HEK293 (cell line): ENCODE measurements at regions not wholly inside any gene's neighbourhood (a gene's known extent, or its start where the extent isn't known, plus 50 kb on each side); places are given as distances from the start of the nearest gene placed in this dataset.
A peak's percentile ranks its signal among the peaks of the same experiment; 100 is the strongest.

Experiments used
- ELK4 ChIP-seq: IDR thresholded peaks from 2 replicates; pipeline ENCODE4 v1.6.1; 2011; ENCODE audit warnings: mild to moderate bottlenecking, low read depth, low read length, borderline replicate concordance
- HOXA7 ChIP-seq: sonication (generic); formaldehyde crosslinking; IDR thresholded peaks from 2 replicates; pipeline ENCODE4 v1.8.1; 2022; ENCODE audit warnings: missing genetic modification reagents, borderline replicate concordance
- PRDM10 ChIP-seq: fragments of 450-650 bp; formaldehyde crosslinking; IDR thresholded peaks from 2 replicates; pipeline ENCODE4 v1.5.1; 2016; ENCODE audit warnings: missing biosample characterization, missing genetic modification characterization
- REST ChIP-seq: fragments of 450-650 bp; formaldehyde crosslinking; IDR thresholded peaks from 2 replicates; pipeline ENCODE4 v1.5.1; 2016; ENCODE audit warnings: missing biosample characterization, missing genetic modification characterization
- SCRT1 ChIP-seq: fragments of 450-650 bp; formaldehyde crosslinking; IDR thresholded peaks from 2 replicates; pipeline ENCODE4 v1.5.1; 2016; ENCODE audit warnings: missing biosample characterization, missing genetic modification characterization, borderline replicate concordance
- TRIM28 ChIP-seq: IDR thresholded peaks from 2 replicates; pipeline ENCODE4 v1.6.1; 2011; ENCODE audit warnings: low read length, control low read depth, borderline replicate concordance
- YY2 ChIP-seq: fragments of 450-650 bp; formaldehyde crosslinking; IDR thresholded peaks from 2 replicates; pipeline ENCODE4 v1.5.1; 2016; ENCODE audit warnings: missing biosample characterization, missing genetic modification characterization
- ZBTB7A ChIP-seq: fragments of 450-650 bp; formaldehyde crosslinking; IDR thresholded peaks from 2 replicates; pipeline ENCODE4 v1.5.1; 2016; ENCODE audit warnings: low read depth, missing biosample characterization, missing genetic modification characterization
- ZNF138 ChIP-seq: fragments of 450-650 bp; formaldehyde crosslinking; IDR thresholded peaks from 2 replicates; pipeline ENCODE4 v1.5.1; 2016; ENCODE audit warnings: missing biosample characterization, missing genetic modification characterization, borderline replicate concordance
- ZNF140 ChIP-seq: fragments of 450-650 bp; formaldehyde crosslinking; IDR thresholded peaks from 2 replicates; pipeline ENCODE4 v1.5.1; 2016; ENCODE audit warnings: missing biosample characterization, missing genetic modification characterization
- ZNF157 ChIP-seq: fragments of 450-650 bp; formaldehyde crosslinking; IDR thresholded peaks from 2 replicates; pipeline ENCODE4 v1.5.1; 2016; ENCODE audit warnings: missing biosample characterization, missing genetic modification characterization
- ZNF184 ChIP-seq: fragments of 450-650 bp; IDR thresholded peaks from 2 replicates; pipeline ENCODE4 v1.5.1; 2018; ENCODE audit warnings: missing biosample characterization, mild to moderate bottlenecking, missing genetic modification characterization
- ZNF202 ChIP-seq: fragments of 450-650 bp; formaldehyde crosslinking; IDR thresholded peaks from 2 replicates; pipeline ENCODE4 v1.5.1; 2016; ENCODE audit warnings: missing biosample characterization, missing genetic modification characterization, borderline replicate concordance
- ZNF239 ChIP-seq: fragments of 450-650 bp; formaldehyde crosslinking; IDR thresholded peaks from 2 replicates; pipeline ENCODE4 v1.5.1; 2016; ENCODE audit warnings: missing biosample characterization, missing genetic modification characterization
- ZNF394 ChIP-seq: fragments of 450-650 bp; formaldehyde crosslinking; IDR thresholded peaks from 2 replicates; pipeline ENCODE4 v1.5.1; 2016; ENCODE audit warnings: missing biosample characterization, missing genetic modification characterization, mild to moderate bottlenecking, moderate library complexity, borderline replicate concordance
- ZNF416 ChIP-seq: fragments of 450-650 bp; formaldehyde crosslinking; IDR thresholded peaks from 2 replicates; pipeline ENCODE4 v1.5.1; 2016; ENCODE audit warnings: missing biosample characterization, missing genetic modification characterization
- ZNF560 ChIP-seq: fragments of 450-650 bp; formaldehyde crosslinking; IDR thresholded peaks from 2 replicates; pipeline ENCODE4 v1.5.1; 2017; ENCODE audit warnings: missing biosample characterization, missing genetic modification characterization, borderline replicate concordance
- ZNF585B ChIP-seq: fragments of 450-650 bp; formaldehyde crosslinking; IDR thresholded peaks from 2 replicates; pipeline ENCODE4 v1.5.1; 2016; ENCODE audit warnings: missing biosample characterization, missing genetic modification characterization
- ZNF596 ChIP-seq: fragments of 450-650 bp; IDR thresholded peaks from 2 replicates; pipeline ENCODE4 v1.5.0; 2018; ENCODE audit warnings: missing biosample characterization, mild to moderate bottlenecking, missing genetic modification characterization, moderate library complexity
- ZNF610 ChIP-seq: fragments of 450-650 bp; formaldehyde crosslinking; IDR thresholded peaks from 2 replicates; pipeline ENCODE4 v1.5.1; 2016; ENCODE audit warnings: missing biosample characterization, missing genetic modification characterization, borderline replicate concordance
- ZNF629 ChIP-seq: fragments of 450-650 bp; formaldehyde crosslinking; IDR thresholded peaks from 2 replicates; pipeline ENCODE4 v1.5.1; 2017; ENCODE audit warnings: missing biosample characterization, missing genetic modification characterization
- ZNF639 ChIP-seq: fragments of 450-650 bp; formaldehyde crosslinking; IDR thresholded peaks from 2 replicates; pipeline ENCODE4 v1.5.1; 2016; ENCODE audit warnings: missing biosample characterization, missing genetic modification characterization
- ZNF777 ChIP-seq: fragments of 450-650 bp; formaldehyde crosslinking; IDR thresholded peaks from 2 replicates; pipeline ENCODE4 v1.5.1; 2017; ENCODE audit warnings: missing biosample characterization, missing genetic modification characterization, borderline replicate concordance
- ZNF791 ChIP-seq: fragments of 450-650 bp; formaldehyde crosslinking; IDR thresholded peaks from 2 replicates; pipeline ENCODE4 v1.5.1; 2016; ENCODE audit warnings: missing biosample characterization, missing genetic modification characterization
- ZSCAN30 ChIP-seq: fragments of 450-650 bp; IDR thresholded peaks from 2 replicates; pipeline ENCODE4 v1.5.1; 2018; ENCODE audit warnings: missing biosample characterization, mild to moderate bottlenecking, missing genetic modification characterization, moderate library complexity
- TF ChIP-seq, protein P1 (sequence below): fragments of 450-650 bp; formaldehyde crosslinking; IDR thresholded peaks from 2 replicates; pipeline ENCODE4 v1.5.1; 2016; ENCODE audit warnings: missing biosample characterization, missing genetic modification characterization, borderline replicate concordance
- TF ChIP-seq, protein P2 (sequence below): fragments of 450-650 bp; formaldehyde crosslinking; IDR thresholded peaks from 2 replicates; pipeline ENCODE4 v1.5.1; 2016; ENCODE audit warnings: missing biosample characterization, missing genetic modification characterization

DNA sequence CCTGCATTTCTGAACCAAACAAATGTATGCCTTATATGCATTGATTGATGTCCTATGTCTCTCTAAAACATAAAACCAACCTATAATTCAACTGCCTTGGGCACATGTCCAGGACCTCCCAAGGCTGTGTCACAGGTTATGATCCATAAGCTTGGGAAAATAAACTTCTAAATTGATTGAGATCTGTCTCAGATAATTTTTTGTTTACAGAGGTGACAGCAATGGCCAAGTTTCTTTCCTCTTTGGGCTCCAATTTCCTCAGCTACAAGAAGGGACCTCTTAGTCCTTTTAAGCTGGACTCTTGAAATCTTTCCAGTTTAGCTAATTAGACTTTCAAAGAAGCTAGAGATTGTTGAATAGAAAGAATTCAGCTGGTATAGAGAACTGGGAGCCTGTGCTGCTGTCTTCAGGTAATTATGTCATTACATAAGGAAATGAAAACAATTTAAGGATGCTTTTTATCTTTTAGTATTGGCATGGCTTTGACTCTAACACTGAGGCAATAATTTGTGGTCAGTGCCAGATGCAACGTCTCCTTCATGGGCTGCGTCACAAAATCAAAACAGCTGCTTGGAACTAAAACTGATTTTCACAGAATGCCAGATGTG is 412.1 kb upstream of the TRIB2 start (continued):
- TF ChIP-seq ZNF596, result peak; percentile 60; the same call in 1 of the 2 replicates
- TF ChIP-seq ZNF585B (tag by site-specific recombination), result no peak
- no peak for TF ChIP-seq REST (tag by site-specific recombination)
- TF ChIP-seq ZNF791, result no peak
- no peak for TF ChIP-seq ZBTB7A (tag by site-specific recombination)
- TF ChIP-seq, protein P1, sequence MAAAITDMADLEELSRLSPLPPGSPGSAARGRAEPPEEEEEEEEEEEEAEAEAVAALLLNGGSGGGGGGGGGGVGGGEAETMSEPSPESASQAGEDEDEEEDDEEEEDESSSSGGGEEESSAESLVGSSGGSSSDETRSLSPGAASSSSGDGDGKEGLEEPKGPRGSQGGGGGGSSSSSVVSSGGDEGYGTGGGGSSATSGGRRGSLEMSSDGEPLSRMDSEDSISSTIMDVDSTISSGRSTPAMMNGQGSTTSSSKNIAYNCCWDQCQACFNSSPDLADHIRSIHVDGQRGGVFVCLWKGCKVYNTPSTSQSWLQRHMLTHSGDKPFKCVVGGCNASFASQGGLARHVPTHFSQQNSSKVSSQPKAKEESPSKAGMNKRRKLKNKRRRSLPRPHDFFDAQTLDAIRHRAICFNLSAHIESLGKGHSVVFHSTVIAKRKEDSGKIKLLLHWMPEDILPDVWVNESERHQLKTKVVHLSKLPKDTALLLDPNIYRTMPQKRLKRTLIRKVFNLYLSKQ, result no peak
- TF ChIP-seq ZNF777 (tag by site-specific recombination), result no peak
- peak; percentile 17; the same call in 1 of the 2 replicates for TF ChIP-seq PRDM10 (tag by site-specific recombination)
- TF ChIP-seq ZNF629 (tag by site-specific recombination), result peak; percentile 79
- TF ChIP-seq ZNF639 (tag by site-specific recombination), result peak; percentile 68; the same call in 1 of the 2 replicates
- no peak for TF ChIP-seq ZNF138 (tag by site-specific recombination)
- TF ChIP-seq ZNF184, result no peak
- peak; percentile 30; the same call in 1 of the 2 replicates for TF ChIP-seq TRIM28
- no peak for TF ChIP-seq HOXA7 (CRISPR knock-in tag)
- no peak for TF ChIP-seq ZSCAN30 (tag by site-specific recombination)
- TF ChIP-seq ZNF202, result no peak
- TF ChIP-seq ZNF560, result no peak
- 0 out of 2 replicates have a peak, but pooled peaks have one; percentile 45 for TF ChIP-seq ZNF394 (tag by site-specific recombination)
- no peak for TF ChIP-seq ZNF140 (tag by site-specific recombination)
- TF ChIP-seq ZNF239 (tag by site-specific recombination), result no peak
- 0 out of 2 replicates have a peak, but pooled peaks have one; percentile 54 for TF ChIP-seq SCRT1 (tag by site-specific recombination)
- TF ChIP-seq ZNF157 (tag by site-specific recombination), result no peak
- no peak for TF ChIP-seq ELK4
- TF ChIP-seq, protein P2, sequence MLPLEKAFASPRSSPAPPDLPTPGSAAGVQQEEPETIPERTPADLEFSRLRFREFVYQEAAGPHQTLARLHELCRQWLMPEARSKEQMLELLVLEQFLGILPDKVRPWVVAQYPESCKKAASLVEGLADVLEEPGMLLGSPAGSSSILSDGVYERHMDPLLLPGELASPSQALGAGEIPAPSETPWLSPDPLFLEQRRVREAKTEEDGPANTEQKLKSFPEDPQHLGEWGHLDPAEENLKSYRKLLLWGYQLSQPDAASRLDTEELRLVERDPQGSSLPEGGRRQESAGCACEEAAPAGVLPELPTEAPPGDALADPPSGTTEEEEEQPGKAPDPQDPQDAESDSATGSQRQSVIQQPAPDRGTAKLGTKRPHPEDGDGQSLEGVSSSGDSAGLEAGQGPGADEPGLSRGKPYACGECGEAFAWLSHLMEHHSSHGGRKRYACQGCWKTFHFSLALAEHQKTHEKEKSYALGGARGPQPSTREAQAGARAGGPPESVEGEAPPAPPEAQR (tag by site-specific recombination), result 0 out of 2 replicates have a peak, but pooled peaks have one; percentile 34
- TF ChIP-seq ZNF610, result no peak
- no peak for TF ChIP-seq YY2
- no peak for TF ChIP-seq ZNF416 (tag by site-specific recombination)
